ENCODE measurements at regions not wholly inside any gene's neighbourhood (a gene's known extent, or its start where the extent isn't known, plus 50 kb on each side); places are given as distances from the start of the nearest gene placed in this dataset.
"Not testable (repeated sequence)": the region's sequence is repeated elsewhere in the genome, so short reads cannot be mapped to it uniquely, and the experiment has no call there.

- no peaks in the 10 kb centered on the region for H3K36me3 ChIP-seq (ENCODE audit: low read depth)
- H3K9me3 ChIP-seq (ENCODE audit: severe bottlenecking) = no peaks in the 10 kb centered on the region
- no peak overlapping the region for H3K4me3 ChIP-seq (ENCODE audit: severe bottlenecking)
- ATAC-seq (ENCODE audit: low read depth) (no peak), DNase-seq (ENCODE audit: low spot score) (no peak)
- no peaks in the 10 kb centered on the region for H3K4me1 ChIP-seq (ENCODE audit: insufficient read depth, poor library complexity, severe bottlenecking)
- no peak overlapping the region for H3K27ac ChIP-seq (ENCODE audit: poor library complexity, severe bottlenecking)
- H3K27me3 ChIP-seq (ENCODE audit: insufficient read depth, poor library complexity, severe bottlenecking) = no peaks in the 10 kb centered on the region
- TF ChIP-seq CTCF (IDR thresholded peaks at IDR 0.05; ENCODE audit: poor library complexity, severe bottlenecking) = no peak
Observed at GRCh38 chr21:31418377-31419001, 74.4 kb upstream of the TIAM1 start.

DNA sequence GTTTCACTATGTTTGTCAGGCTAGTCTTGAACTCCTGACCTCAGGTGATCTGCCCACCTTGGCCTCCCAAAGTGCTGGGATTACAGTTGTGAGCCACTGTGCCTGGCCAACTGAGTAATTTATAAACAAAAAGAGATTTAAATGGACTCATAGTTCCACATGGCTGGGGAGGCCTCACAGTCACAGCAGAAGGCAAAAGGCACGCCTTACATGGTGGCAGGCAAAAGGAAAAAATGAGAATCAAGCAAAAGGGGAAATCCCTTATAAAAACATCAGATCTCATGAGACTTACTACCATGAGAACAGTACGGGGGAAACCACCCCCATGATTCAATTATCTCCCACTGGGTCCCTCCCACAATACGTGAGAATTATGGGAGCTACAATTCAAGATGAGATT is 73.2 kb upstream of the TIAM1 start:
- not testable (repeated sequence) for H3K27ac ChIP-seq (ENCODE audit: poor library complexity, severe bottlenecking); H3K4me1 ChIP-seq (ENCODE audit: insufficient read depth, poor library complexity, severe bottlenecking); ATAC-seq (ENCODE audit: low read depth); H3K27me3 ChIP-seq (ENCODE audit: insufficient read depth, poor library complexity, severe bottlenecking); H3K36me3 ChIP-seq (ENCODE audit: low read depth); DNase-seq (ENCODE audit: low spot score); H3K4me3 ChIP-seq (ENCODE audit: severe bottlenecking); H3K9me3 ChIP-seq (ENCODE audit: severe bottlenecking)

GRCh38 chr21:31416465-31416864 is 72.4 kb upstream of the TIAM1 start:
- H3K36me3 ChIP-seq (ENCODE audit: low read depth) = no peaks in the 10 kb centered on the region
- no peaks in the 10 kb centered on the region for H3K9me3 ChIP-seq (ENCODE audit: severe bottlenecking)
- no peak overlapping the region for H3K4me3 ChIP-seq (ENCODE audit: severe bottlenecking)
- ATAC-seq (ENCODE audit: low read depth) (no peak), DNase-seq (ENCODE audit: low spot score) (no peak)
- no peak for TF ChIP-seq CTCF (IDR thresholded peaks at IDR 0.05; ENCODE audit: poor library complexity, severe bottlenecking)
- no peaks in the 10 kb centered on the region for H3K4me1 ChIP-seq (ENCODE audit: insufficient read depth, poor library complexity, severe bottlenecking)
- H3K27ac ChIP-seq (ENCODE audit: poor library complexity, severe bottlenecking) = no peak overlapping the region
- no peaks in the 10 kb centered on the region for H3K27me3 ChIP-seq (ENCODE audit: insufficient read depth, poor library complexity, severe bottlenecking)

DNA sequence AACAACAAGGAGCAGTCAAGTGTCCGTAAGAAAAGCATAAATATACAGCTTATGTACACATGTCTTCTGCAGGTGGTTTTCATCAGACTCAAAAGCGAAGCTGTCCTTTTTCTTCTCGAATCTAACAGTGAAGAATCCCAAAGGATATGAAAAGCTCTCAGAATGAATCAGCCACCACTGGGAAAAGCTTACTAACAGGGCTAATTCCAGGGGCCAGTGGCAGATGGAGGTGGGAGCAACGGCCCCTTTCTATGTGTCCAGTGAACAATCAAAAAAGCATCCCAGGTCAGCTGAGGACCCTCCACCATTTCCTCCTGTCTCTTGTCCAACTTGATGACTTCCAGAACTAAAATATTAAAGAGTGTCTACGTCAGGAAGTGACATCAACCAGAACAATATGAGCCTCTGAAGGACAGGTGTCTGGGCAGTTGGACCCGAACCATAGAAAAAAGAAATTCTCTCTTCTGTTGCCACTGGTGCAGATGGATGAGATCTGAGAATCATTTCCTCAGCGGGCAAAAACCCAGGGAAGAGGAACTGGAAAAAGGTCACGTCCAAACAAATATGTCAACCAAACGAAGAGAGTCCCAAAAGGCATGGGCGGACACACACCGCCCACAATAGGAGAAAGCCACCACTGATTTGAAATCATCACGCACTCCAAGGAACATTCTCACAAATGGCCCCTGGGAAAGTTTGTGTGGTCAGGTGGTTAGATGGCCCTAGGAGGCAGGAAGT is 70.4 kb upstream of the TIAM1 start:
- no peak for DNase-seq (ENCODE audit: low spot score)
- no peak for ATAC-seq (ENCODE audit: low read depth)
- Histone ChIP-seq H3K9me3 (ENCODE audit: severe bottlenecking) (no peaks in the 10 kb centered on the region), H3K4me3 (ENCODE audit: severe bottlenecking) (no peak overlapping the region), H3K4me1 (ENCODE audit: insufficient read depth, poor library complexity, severe bottlenecking) (no peaks in the 10 kb centered on the region), H3K36me3 (ENCODE audit: low read depth) (no peaks in the 10 kb centered on the region), H3K27me3 (ENCODE audit: insufficient read depth, poor library complexity, severe bottlenecking) (no peaks in the 10 kb centered on the region), H3K27ac (ENCODE audit: poor library complexity, severe bottlenecking) (no peak overlapping the region)
- TF ChIP-seq CTCF (IDR thresholded peaks at IDR 0.05; ENCODE audit: poor library complexity, severe bottlenecking) = no peak

DNA sequence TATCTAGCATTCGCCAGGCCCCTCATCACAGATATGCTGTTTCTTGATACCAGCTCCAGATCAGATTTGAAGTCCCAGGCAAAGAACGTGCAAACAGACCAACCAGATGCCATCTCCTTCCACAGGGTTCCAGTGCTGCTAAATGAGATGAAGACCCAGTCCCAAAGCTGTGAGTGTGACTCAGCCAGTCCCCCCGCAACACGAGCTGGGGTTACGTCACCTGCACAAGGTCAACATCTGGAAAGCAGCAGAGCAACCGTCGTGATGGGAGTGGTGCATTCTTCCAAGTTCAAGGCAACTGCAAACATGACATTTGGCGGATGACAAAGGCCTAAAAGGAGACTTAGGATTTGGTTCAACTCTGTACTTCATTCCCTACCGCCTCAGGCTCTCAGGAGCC is 69.6 kb upstream of the TIAM1 start:
- DNase-seq (ENCODE audit: low spot score) = no peak
- Histone ChIP-seq H3K4me1 (ENCODE audit: insufficient read depth, poor library complexity, severe bottlenecking) (no peaks in the 10 kb centered on the region), H3K27ac (ENCODE audit: poor library complexity, severe bottlenecking) (no peak overlapping the region), H3K27me3 (ENCODE audit: insufficient read depth, poor library complexity, severe bottlenecking) (no peaks in the 10 kb centered on the region), H3K9me3 (ENCODE audit: severe bottlenecking) (no peaks in the 10 kb centered on the region), H3K4me3 (ENCODE audit: severe bottlenecking) (no peak overlapping the region), H3K36me3 (ENCODE audit: low read depth) (no peaks in the 10 kb centered on the region)
- TF ChIP-seq CTCF (IDR thresholded peaks at IDR 0.05; ENCODE audit: poor library complexity, severe bottlenecking) = no peak
- no peak for ATAC-seq (ENCODE audit: low read depth)

Data from RWPE2 (cell line).